ENCODE measurements at regions not wholly inside any gene's neighbourhood (a gene's known extent, or its start where the extent isn't known, plus 50 kb on each side); places are given as distances from the start of the nearest gene placed in this dataset.

- no peak for TF ChIP-seq CTCF (IDR thresholded peaks at IDR 0.05; ENCODE audit: low read depth, low read length)
- no peak for DNase-seq (ENCODE audit: extremely low read depth, low read depth)
Measured at GRCh38 chr2:212923393-212923792, 228.0 kb downstream of the IKZF2 start.

GRCh38 chr2:212922701-212923100, 228.7 kb downstream of the IKZF2 start:
- no peak for TF ChIP-seq CTCF (IDR thresholded peaks at IDR 0.05; ENCODE audit: low read depth, low read length)
- DNase-seq (ENCODE audit: extremely low read depth, low read depth) = no peak

GRCh38 chr2:212921711-212922110, 229.7 kb downstream of the IKZF2 start:
- DNase-seq (ENCODE audit: extremely low read depth, low read depth) = no peak
- no peak for TF ChIP-seq CTCF (IDR thresholded peaks at IDR 0.05; ENCODE audit: low read depth, low read length)

GRCh38 chr2:212921061-212921460, 230.4 kb downstream of the IKZF2 start:
- DNase-seq (ENCODE audit: extremely low read depth, low read depth) = no peak
- no peak for TF ChIP-seq CTCF (IDR thresholded peaks at IDR 0.05; ENCODE audit: low read depth, low read length)

GRCh38 chr2:212919238-212919637, 232.2 kb downstream of the IKZF2 start:
- TF ChIP-seq CTCF (IDR thresholded peaks at IDR 0.05; ENCODE audit: low read depth, low read length) = no peak
- DNase-seq (ENCODE audit: extremely low read depth, low read depth) = no peak

- no peak for TF ChIP-seq CTCF (IDR thresholded peaks at IDR 0.05; ENCODE audit: low read depth, low read length)
- DNase-seq (ENCODE audit: extremely low read depth, low read depth) = no peak
Measured at GRCh38 chr2:212918336-212918735, 233.1 kb downstream of the IKZF2 start.

- no peak for DNase-seq (ENCODE audit: extremely low read depth, low read depth)
- no peak for TF ChIP-seq CTCF (IDR thresholded peaks at IDR 0.05; ENCODE audit: low read depth, low read length)
Measured at GRCh38 chr2:212915121-212915782, 236.2 kb downstream of the IKZF2 start.
